CD14-positive monocyte (primary cell): ENCODE measurements at regions not wholly inside any gene's neighbourhood (a gene's known extent, or its start where the extent isn't known, plus 50 kb on each side); places are given as distances from the start of the nearest gene placed in this dataset.

Experiments
- DNase-seq, 3 donors: peaks; one replicate each; pipeline ENCODE4 v3.0.0-alpha.2; 2011 to 2022
- H2AFZ ChIP-seq: 2 replicates; pipeline ENCODE4 v1.6.0; 2012; ENCODE audit warnings: mild to moderate bottlenecking, low read depth, low read length, inconsistent platforms; ENCODE audit not compliant: insufficient read depth, poor library complexity, severe bottlenecking
- H3K27ac ChIP-seq, 2 donors: 1 replicate in 1 of 2; 2 replicates in 1 of 2; pipeline ENCODE4 v1.5.1; 2012 to 2013; ENCODE audit warnings: low read length in 2 of 2, control low read depth in 1 of 2, inconsistent platforms in 1 of 2, low read depth in 1 of 2, mild to moderate bottlenecking in 1 of 2
- H3K27me3 ChIP-seq, 2 donors: one replicate each; pipeline versions ENCODE4 v1.6.0 to v1.6.1; 2011 to 2013; ENCODE audit warnings: low read length in 2 of 2; ENCODE audit not compliant: control insufficient read depth in 2 of 2, insufficient read depth in 2 of 2
- H3K36me3 ChIP-seq, 2 donors: replicated peaks in 1 of 2; 1 replicate in 1 of 2; 2 replicates in 1 of 2; pipeline versions ENCODE4 v1.5.1 to v1.6.1; 2012 to 2013; ENCODE audit warnings: low read length in 2 of 2, control low read depth in 1 of 2, inconsistent platforms in 1 of 2, mild to moderate bottlenecking in 1 of 2; ENCODE audit not compliant: insufficient read depth in 2 of 2, control insufficient read depth in 1 of 2
- H3K4me1 ChIP-seq, 2 donors: 1 replicate in 1 of 2; 2 replicates in 1 of 2; pipeline versions ENCODE4 v1.5.1 to v1.6.1; 2012 to 2013; ENCODE audit warnings: low read length in 2 of 2, control low read depth in 1 of 2, inconsistent platforms in 1 of 2, mild to moderate bottlenecking in 1 of 2, moderate library complexity in 1 of 2; ENCODE audit not compliant: insufficient read depth in 2 of 2, control insufficient read depth in 1 of 2
- H3K4me2 ChIP-seq: replicated peaks from 2 replicates; pipeline ENCODE3; 2012; ENCODE audit warnings: low read length, moderate library complexity, mild to moderate bottlenecking; ENCODE audit not compliant: poor library complexity, severe bottlenecking; ENCODE audit errors: extremely low read depth
- H3K4me3 ChIP-seq, 3 experiments: fragments of 200-600 bp in 1 of 3; sonication (generic) in 1 of 3; replicated peaks in 1 of 3; 1 replicate in 2 of 3; 2 replicates in 1 of 3; pipeline ENCODE4 v1.5.1; 2011 to 2013; ENCODE audit warnings: low read length in 3 of 3, mild to moderate bottlenecking in 3 of 3, control low read depth in 2 of 3, low read depth in 2 of 3, inconsistent platforms in 1 of 3, moderate library complexity in 1 of 3
- H3K79me2 ChIP-seq: 2 replicates; pipeline ENCODE4 v1.6.0; 2012; ENCODE audit warnings: mild to moderate bottlenecking, control low read depth, inconsistent platforms, low read length, moderate library complexity; ENCODE audit not compliant: insufficient read depth
- H3K9ac ChIP-seq: 2 replicates; pipeline ENCODE4 v1.6.0; 2017; ENCODE audit warnings: low read length, mild to moderate bottlenecking; ENCODE audit not compliant: insufficient read depth, poor library complexity, severe bottlenecking
- H3K9me3 ChIP-seq, 2 donors: replicated peaks in 1 of 2; 1 replicate in 1 of 2; 2 replicates in 1 of 2; pipeline versions ENCODE4 v1.5.1 to v1.6.1; 2012 to 2013; ENCODE audit warnings: low read length in 2 of 2, control low read depth in 1 of 2; ENCODE audit not compliant: control insufficient read depth in 1 of 2, insufficient read depth in 1 of 2
- H4K20me1 ChIP-seq: 2 replicates; pipeline ENCODE4 v1.6.0; 2012; ENCODE audit warnings: mild to moderate bottlenecking, low read length, control low read depth, moderate library complexity; ENCODE audit not compliant: insufficient read depth
- H3K27ac Mint-ChIP-seq, 7 donors: one replicate each; pipeline ENCODE4 v1.8.0; 2020; ENCODE audit warnings: mild to moderate bottlenecking in 7 of 7, mixed read lengths in 7 of 7, moderate library complexity in 6 of 7, inconsistent platforms in 2 of 7
- H3K27me3 Mint-ChIP-seq, 3 donors: one replicate each; pipeline ENCODE4 v1.8.0; 2021 to 2022; ENCODE audit warnings: low read depth in 3 of 3, mild to moderate bottlenecking in 3 of 3, mixed read lengths in 3 of 3, moderate library complexity in 3 of 3, inconsistent platforms in 1 of 3
- H3K36me3 Mint-ChIP-seq, 2 donors: one replicate each; pipeline ENCODE4 v1.8.0; 2020; ENCODE audit warnings: mixed read lengths in 2 of 2, inconsistent platforms in 1 of 2, mild to moderate bottlenecking in 1 of 2
- H3K4me1 Mint-ChIP-seq: one replicate; pipeline ENCODE4 v1.8.0; 2020; ENCODE audit warnings: mild to moderate bottlenecking, mixed read lengths
- H3K4me3 Mint-ChIP-seq, 2 donors: one replicate each; pipeline ENCODE4 v1.8.0; 2020; ENCODE audit warnings: mild to moderate bottlenecking in 2 of 2, mixed read lengths in 2 of 2, moderate library complexity in 1 of 2
- H3K9me3 Mint-ChIP-seq, 7 donors: one replicate each; pipeline ENCODE4 v1.8.0; 2020 to 2022; ENCODE audit warnings: mixed read lengths in 7 of 7, mild to moderate bottlenecking in 6 of 7, moderate library complexity in 6 of 7, inconsistent platforms in 2 of 7
- CTCF ChIP-seq: fragments of 200-600 bp; IDR thresholded peaks from one replicate; pipeline ENCODE4 v1.8.0; 2022; ENCODE audit warnings: antibody characterized with exemption, mild to moderate bottlenecking
- WGBS: methylation state at CpG from one replicate; pipeline ENCODE4 v1.1.5; 2013; ENCODE audit warnings: missing lambda C conversion rate; ENCODE audit not compliant: insufficient coverage; 5-methylcytosine and 5-hydroxymethylcytosine counted together
- intact Hi-C, 2 donors: fragments of 100-400 bp; cut with micrococcal nuclease; formaldehyde crosslinking; loops; one replicate each; pipeline versions ENCODE4 v1.15.0 to v1.15.1; 2023

GRCh38 chr9:28730111-28730510, 1156.8 kb upstream of the C9orf72 start:
- H4K20me1 ChIP-seq: no peaks in the 10 kb centered on the region
- no peak overlapping the region for H3K4me2 ChIP-seq
- Mint-ChIP-seq H3K36me3 (no peaks in the 10 kb centered on the region), H3K27me3 (no peaks in the 10 kb centered on the region), H3K4me1 (no peaks in the 10 kb centered on the region), H3K27ac (no peak overlapping the region), H3K9me3 (peaks cover 0 to 12% (median 0%) of the 10 kb centered on the region in 7 donors), H3K4me3 (no peak overlapping the region)
- no peaks in the 10 kb centered on the region for H3K9me3 ChIP-seq
- H3K79me2 ChIP-seq: no peaks in the 10 kb centered on the region
- H3K4me1 ChIP-seq: no peaks in the 10 kb centered on the region
- H2AFZ ChIP-seq: no peak overlapping the region
- H3K36me3 ChIP-seq: no peaks in the 10 kb centered on the region
- 71% methylated on average over 1 of the region's 2 CpGs for WGBS
- H3K27ac ChIP-seq: no peak overlapping the region
- intact Hi-C loops: no loop called here
- no peak for DNase-seq
- no peak overlapping the region for H3K9ac ChIP-seq
- H3K27me3 ChIP-seq: no peaks in the 10 kb centered on the region
- TF ChIP-seq CTCF: no peak
- H3K4me3 ChIP-seq: no peak overlapping the region

GRCh38 chr9:28735738-28736342, 1162.6 kb upstream of the C9orf72 start:
- H3K79me2 ChIP-seq: no peaks in the 10 kb centered on the region
- no peak overlapping the region for H3K9ac ChIP-seq
- no peaks in the 10 kb centered on the region for H3K36me3 Mint-ChIP-seq
- no peaks in the 10 kb centered on the region for H3K4me1 ChIP-seq
- H3K4me2 ChIP-seq: no peak overlapping the region
- peaks cover 0 to 7% (median 0%) of the 10 kb centered on the region in 7 donors for H3K9me3 Mint-ChIP-seq
- H3K27ac ChIP-seq: no peak overlapping the region
- H3K27me3 ChIP-seq: no peaks in the 10 kb centered on the region
- TF ChIP-seq CTCF: no peak
- 57% methylated on average over 1 of the region's 1 CpG for WGBS
- peaks cover 0 to under 1% (median 0%) of the 10 kb centered on the region in 3 donors for H3K27me3 Mint-ChIP-seq
- no peak overlapping the region for H3K27ac Mint-ChIP-seq
- H3K4me3 ChIP-seq: no peak overlapping the region
- no peak for DNase-seq
- no peaks in the 10 kb centered on the region for H3K4me1 Mint-ChIP-seq
- H3K36me3 ChIP-seq: no peaks in the 10 kb centered on the region
- intact Hi-C loops: no loop called here
- H2AFZ ChIP-seq: no peak overlapping the region
- no peak overlapping the region for H3K4me3 Mint-ChIP-seq
- H4K20me1 ChIP-seq: no peaks in the 10 kb centered on the region
- peaks cover 0 to 2% of the 10 kb centered on the region in 2 donors for H3K9me3 ChIP-seq
